SIG-M5 treated with dmso at 0.1 percent for 504 hours (cell line): ENCODE measurements at regions not wholly inside any gene's neighbourhood (a gene's known extent, or its start where the extent isn't known, plus 50 kb on each side); places are given as distances from the start of the nearest gene placed in this dataset.
"Not testable (repeated sequence)": the region's sequence is repeated elsewhere in the genome, so short reads cannot be mapped to it uniquely, and the experiment has no call there.

Source experiments
- DNase-seq: peaks from one replicate; lab custom pipeline; 2025; ENCODE audit not compliant: unreplicated experiment; lab: John Stamatoyannopoulos, UW

DNA sequence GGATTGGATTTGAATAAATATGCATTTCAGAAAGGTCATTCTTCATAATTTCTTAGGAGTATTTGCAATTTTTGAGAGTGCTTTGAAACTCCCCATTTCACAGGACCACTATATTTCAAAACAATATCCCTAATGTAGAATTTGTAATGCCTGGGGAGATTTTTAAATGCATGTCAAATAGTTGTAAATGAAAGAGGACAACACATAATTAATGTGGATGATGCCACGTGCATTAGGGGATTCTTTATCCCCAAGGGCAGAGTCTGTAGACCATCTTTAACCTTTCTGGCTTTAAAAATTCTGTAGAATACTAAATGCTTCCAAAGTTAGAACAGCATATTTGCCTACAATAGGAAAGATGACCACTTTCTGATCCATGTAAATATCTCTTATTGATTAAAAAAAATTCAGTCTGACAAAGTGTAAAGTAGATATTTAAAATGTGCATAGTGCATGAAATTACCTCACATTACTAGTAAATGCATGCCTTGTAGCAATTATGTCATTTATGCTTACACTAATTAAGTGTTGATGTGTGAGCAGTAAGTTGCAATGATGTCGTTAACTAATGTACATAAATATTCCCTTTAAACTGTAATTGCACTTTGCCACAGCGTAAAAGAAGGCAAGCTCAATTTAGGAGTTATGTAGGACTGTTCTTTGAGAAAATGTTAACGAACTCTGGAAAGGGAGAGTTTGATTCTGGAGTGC lies 416.1 kb downstream of the PSAT1 start:
- DNase-seq = no peak

DNA sequence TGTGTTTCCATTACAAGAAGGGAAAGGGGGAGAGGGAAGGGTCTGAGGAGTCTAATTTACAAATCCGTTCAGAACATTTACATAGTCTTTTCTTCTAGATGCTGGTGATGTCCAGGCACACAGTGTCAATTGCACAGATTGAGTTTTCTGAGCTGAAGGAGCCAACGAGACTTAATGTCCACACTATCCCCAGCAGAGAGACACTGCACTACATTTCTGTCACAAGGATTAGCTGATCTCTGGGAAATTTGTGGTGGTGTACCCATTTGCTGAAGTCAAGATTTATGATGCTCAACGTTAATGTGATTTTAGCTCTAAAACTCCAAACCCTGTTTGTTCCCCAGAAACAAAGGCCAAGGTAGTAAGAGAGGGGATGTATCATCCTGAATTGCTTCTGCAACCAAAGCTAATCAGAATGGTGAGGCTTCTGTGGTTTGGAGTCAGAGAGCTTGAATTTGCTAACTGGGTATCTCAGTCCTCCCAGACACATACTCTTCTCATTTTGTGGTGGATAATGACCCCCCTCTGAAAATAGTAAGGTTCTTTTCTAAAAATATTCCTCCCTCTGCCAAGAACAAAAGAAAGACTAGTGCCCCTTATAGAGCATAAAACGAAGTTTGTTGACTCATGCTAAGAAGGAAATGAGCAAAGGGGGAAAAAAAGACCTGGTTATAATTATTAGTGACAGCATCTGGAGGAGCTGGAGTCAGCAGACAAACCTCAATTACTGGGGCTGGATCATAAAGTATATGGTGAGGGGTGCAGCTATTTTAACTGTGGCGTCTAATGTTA lies 416.9 kb downstream of the PSAT1 start:
- DNase-seq = no peak

DNA sequence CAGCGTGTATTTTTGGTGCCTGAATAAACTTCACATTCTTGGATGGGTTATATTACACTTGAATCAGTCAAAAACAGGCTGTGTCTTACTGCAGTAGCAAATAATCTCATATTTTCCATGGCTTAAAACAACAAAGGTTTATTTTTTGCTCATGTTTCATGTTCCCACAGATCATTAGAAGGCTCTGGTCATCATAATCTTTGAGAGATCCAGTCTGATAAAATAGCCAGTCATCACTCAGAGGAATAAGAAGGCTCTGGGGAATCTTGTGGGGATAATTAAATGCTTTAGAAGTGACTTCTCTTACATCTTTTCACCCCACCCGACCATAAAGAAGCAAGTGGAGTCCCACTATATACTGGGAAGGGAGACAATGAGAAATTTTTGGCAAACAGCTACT lies 417.7 kb downstream of the PSAT1 start:
- no peak for DNase-seq

DNA sequence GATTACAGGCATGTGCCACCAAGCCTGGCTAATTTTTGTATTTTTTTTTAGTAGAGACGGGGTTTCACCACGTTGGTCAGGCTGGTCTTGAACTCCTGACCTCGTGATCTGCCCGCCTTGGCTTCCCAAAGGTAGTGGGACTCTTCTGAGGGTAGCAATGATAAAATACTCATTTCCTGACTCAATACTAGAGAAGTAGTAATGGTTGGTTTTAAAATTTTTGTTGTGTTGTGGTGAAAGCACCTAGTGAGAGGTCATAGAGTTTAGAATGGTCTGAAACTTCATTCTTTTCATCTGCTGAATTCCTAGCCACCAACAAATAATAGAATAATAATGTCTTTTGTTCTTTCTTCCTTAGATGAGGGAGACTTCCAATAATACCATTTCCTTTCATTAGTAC lies 422.1 kb downstream of the PSAT1 start:
- DNase-seq = not testable (repeated sequence)

DNA sequence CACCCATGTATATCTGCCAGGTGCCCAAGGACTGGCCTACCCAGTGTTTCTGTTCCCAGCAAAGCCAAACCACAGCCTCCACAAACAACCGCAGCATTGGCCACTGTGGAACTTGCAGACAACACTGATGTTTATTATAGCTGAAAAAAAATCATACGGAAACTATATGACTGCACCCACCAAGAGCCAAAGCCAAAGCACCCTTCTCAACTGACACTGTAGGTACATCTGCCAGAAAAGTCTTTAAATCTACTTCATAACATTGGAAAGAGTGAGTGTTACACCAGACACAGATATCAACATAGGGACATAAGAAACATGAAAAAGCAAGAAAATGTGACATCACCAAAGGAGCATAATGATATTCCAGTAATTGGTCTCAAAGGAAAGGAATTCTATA lies 428.0 kb downstream of the PSAT1 start:
- DNase-seq = no peak

DNA sequence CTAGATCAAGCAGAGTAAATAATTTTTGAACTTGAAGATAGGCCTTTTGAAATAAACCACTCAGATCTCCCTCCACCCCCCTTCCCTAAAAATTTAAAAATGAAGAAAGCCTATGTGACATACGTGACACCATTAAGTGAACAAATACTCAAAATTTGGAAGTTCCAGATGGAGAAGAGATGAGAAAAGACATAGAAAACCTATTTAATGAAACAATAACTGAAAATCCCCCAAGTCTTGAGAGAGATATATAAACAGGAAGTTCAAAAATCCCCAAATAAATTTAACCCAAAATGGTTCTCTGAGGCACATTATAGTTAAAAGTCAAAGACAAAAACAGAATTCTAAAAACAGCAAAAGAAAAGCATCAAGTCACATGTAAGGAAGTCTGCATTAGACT lies 428.6 kb downstream of the PSAT1 start:
- no peak for DNase-seq

DNA sequence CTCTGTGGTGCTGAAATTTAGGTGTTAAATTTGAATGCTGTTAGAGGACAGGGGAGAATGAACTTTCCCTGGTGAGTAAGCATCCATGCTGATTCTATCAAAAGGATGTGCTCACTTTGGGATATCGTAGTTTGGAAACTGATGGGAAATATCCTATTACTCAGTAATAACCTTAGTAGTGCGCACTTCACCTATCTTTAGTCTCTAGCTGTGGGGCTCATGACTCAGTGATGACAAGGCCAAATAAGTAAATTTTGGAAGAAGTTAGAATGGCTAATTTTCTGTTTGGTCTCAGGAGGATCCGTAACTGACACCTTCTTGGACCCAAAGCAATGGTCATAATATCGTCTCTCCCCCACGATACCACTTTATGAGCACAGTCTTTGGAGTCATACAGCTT lies 448.4 kb downstream of the PSAT1 start:
- DNase-seq = no peak

DNA sequence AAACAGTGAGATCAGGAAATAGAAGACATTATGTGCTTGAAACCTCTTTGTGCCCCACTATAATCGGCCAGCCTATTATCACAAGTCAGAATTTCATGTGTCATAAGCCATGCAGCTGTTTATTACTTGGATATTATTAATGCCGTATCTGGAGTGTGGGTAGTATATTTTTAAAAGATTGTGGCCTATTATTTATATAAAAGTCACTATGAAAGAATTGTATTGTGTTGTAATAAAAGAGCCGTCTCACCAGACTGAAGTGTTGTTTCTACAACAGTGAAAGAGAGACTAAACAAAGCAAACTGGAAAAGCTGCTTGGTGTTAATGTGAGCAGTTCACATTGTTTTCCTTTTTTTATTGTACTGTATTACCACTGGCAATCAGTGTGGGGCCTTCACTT lies 449.1 kb downstream of the PSAT1 start:
- DNase-seq = no peak

DNA sequence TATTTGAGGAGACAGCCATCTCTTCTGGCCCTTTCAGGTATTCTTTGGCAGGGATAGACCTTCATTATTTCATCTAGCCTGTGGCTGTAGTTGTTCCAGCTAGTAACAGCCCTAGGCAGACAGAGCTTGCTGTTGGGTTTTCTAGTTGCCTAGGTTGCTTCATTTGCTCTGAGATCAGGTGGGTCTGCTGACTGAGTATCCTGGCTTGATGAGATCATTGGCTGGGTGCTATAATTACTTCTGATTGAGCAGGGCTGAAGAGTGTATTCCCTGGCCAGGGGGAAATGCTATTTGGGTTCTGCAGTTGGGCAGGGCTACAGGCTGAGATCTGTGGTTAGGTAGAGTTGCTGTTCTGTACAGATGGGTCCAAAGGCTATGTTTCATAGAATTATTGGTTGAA lies 456.1 kb downstream of the PSAT1 start:
- DNase-seq = no peak

DNA sequence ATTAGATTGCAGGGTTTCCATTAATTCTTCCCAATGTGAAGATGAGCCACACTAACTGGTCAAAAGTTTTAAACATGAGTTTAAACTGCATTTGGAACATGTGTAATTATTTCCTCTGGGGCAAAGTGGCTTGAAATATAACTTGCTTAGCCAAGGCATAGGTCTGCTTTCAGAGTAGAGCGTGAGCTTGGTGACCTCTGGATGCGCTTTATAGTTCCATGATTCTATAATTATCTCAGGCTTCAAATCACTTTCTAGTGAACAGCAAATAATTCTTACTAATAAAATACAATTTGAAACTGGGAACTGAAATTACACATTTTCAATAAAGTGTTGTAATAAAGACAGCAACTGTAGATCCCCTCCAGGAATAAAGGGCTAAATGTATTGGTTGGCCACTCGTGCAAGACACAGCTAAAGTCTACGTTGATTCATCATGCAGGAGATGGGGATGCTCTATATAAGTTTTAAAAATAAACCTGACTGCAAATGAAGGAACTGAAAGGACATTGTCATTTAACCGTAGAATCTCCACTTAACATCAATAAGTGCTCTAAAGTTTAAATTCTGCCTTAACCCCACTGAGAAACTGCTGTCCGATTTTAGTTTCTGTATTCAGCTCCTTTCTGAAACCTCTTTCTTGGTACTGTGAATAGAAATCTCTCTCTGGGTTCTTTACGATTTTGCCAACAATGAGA lies 460.0 kb downstream of the PSAT1 start:
- DNase-seq = no peak

DNA sequence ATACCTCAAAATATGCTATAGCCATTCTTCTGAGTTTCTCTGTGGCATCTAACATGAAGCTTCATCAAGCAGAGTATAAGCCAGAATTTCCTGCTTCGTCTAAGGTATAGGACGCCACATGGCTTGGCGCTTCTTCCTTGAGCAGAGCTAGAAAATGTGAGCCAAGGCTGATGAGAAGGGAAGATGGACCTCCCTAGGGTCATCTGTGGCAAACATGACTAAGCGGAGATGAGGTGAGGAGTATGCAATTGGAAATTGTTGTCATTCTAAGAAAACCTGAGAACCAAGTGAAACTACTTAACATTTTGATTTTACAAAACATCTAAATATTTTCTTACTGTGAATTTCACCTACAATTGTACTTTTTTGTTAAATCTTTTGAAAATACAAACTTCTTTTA lies 466.5 kb downstream of the PSAT1 start:
- no peak for DNase-seq

DNA sequence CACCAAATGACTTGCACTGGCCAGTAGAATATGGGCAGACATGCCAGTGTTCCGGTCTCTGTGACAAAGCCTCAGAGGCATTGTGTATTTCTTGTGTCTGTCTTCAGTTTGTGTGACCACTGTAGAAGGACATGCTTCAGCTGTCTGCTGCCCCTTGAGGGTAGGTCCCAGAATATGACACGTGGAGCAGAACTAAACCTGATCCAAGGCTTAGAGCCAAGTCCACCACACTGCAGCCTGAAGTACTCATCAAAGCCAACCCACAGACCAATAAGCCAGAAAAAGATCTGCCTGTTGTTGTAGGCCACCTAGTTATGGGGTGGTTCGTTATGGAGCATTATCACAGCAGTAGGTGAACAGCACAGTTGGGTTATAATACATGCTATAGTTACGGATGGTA lies 468.9 kb downstream of the PSAT1 start:
- DNase-seq = no peak

DNA sequence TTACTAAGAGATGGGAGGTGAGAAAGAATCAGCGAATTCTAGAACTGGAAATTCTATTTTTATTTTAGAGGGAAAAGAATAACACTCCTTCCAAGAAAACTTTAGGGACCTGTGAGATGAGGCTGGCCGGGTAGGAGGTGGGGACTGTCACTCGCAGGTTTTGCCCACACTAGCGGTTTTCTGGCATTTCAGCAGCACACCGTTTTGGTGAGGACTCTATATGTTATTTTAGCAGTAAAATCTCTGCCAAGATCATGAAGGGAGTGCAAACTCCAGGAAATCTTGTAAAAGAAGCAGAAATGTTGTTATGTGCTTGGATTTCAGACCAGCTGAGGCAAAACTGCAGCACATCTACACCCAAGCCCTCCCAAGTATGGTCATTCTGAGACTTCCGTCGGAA lies 470.6 kb downstream of the PSAT1 start:
- DNase-seq = no peak

DNA sequence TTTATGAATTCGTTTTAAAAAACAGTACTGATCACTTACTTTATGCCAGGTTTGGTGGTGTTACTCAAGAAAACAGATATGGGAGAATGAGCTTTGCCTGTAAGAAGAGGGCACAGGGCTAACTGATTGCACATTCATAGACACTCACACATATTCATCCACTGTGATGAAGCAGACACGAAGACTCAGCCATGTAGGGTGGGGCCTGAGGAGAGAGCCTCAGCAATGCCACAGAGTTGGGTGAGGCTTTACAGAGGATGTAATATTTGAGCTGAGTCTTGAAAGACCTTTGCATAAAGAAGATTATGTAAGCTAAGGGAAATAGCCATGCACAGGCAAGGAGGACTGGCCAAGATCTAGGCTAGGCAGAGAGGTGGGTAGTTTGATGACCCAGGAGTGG lies 472.8 kb downstream of the PSAT1 start:
- DNase-seq = no peak

DNA sequence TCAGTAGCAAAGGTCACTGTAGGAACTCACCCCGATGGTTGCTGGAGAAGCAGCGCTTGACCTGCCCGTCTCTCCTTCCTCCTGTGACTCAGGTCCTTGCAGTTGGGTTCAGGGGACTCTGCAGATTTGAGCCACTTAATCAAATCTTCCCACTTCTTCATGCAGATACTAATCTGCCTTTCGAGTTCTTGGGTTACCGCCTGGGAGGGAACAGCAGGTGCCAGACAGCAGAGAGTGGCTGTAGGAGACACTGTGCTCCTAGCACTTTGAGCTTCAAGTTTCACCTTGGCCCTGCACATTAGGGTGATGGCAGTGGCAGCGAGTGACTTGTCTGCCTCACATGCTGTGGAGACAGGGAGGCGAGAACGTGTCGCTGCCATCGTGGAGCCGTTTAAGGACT lies 478.3 kb downstream of the PSAT1 start:
- no peak for DNase-seq

DNA sequence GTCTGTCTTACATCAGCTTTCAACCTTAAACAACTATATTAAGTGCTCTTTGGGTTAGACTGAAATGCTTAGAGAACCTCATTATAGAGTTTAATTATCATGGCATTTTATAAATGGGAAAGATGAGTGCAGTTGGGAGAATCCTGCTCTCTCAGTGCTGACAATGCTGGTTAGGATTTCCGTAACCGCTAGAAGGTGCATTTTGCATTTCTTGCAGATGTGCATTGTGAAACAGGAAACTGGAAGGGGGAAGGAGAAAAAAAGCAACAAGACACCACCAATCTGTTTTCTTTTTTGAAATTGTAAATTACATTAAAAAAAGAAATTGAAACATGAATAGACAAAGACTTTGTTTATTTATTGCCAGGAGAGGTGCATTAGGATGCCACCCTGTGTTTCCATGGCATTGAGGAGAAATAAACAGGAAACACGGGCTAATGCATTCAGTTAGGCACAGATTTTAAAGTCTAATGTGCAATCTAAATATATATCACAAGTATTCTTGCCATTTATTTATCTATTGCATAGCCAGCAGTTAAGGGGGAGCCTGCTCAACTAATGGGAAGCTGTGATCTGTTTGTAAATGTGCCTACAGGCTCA lies 478.9 kb downstream of the PSAT1 start:
- DNase-seq = no peak

DNA sequence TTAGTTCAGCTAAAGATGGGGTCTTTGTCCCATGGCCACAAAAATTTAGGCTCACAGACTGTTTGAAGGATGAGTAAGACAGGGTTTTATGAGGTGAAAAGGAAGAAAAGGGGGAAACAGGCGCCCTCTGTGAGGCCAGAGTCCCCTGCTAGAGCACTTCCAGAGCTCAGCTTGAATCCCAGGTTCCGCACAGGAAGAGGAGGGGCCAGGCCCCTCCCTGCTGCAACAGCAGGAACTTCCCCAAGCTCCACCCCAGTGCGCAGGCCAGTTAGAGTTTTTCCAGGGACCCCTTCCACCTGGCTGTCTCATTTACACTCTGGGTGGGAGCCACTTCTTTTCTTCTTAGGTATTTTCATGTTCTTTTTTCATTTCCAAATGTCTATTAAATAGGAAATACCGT lies 480.8 kb downstream of the PSAT1 start:
- DNase-seq = no peak

DNA sequence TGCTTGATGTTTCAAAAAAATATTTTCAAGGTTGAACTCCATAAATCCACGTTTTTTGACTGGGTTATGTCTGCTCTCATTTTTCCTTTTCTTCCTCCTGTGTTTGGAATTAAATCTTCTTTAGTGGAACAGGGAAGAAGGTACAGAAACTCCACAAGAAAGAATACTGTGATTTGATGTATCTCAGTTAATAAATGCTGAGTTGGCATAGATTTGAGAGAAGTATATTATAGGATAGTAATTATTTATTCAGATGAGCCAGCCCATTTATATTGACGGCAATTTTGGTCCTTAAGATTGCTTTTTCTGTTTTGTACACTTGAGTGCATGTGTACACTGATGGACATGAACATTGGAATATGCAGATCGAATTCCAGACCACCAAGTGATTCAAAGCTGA lies 481.4 kb downstream of the PSAT1 start:
- DNase-seq = no peak

DNA sequence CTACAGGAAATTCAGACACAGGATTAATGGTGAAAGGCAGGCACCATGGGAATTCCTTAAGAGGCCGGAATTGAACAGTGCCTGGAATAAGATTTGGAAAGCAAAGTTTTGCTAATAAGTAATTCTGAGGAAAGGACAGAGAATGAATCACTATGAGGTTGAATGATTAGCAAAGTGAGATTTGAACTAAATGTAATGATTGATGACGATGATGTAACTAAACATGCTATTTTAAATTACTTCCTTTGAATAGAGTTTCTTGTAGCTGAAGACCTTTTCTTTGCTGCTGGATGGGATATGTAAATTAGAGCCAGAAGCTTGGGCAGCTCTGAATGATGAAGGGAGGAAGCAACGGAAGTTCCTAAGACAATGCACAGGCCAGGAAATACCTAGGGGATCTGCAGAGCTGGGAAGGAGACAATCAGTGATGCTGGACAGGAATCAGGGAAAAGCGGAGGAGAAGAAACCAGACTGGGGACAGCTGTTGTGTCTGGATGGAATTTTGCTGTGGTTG lies 482.0 kb downstream of the PSAT1 start:
- no peak for DNase-seq

DNA sequence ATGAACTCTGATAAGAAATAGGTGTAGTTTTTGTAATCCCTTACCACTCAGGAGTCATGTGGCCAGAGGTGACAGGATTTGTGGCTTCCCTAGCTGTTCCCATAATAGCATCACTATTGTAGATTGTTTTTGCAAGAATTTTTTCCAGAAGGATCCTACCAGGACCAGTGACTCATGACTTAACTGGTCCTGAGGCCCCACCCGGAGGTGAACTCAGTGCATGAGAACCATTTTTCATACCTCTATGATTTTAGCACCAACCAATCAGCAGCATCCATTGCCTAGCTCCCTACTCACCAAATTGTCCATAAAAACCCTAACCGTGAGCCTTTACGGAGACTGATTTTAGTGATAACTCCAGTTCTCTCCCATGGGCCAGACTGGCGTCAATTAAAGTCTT lies 484.8 kb downstream of the PSAT1 start:
- no peak for DNase-seq

DNA sequence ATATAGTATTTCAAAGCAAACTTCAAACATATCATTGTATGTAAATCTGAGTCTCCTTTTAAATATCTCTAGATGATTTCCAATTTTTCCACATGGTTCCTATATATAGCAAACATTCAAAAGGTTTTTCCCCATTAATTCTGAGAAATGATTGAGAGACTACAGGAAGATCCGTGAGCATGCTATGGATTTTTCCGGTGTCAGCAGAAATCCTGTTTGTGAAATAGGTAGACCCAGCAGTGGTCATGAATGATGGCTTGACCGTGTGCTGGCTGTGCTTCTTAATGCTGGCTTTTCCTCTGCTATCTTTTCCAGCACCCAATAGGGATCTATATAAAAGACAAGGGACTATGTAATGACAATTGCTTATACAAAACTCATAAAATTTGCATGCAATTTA lies 485.3 kb downstream of the PSAT1 start:
- DNase-seq = no peak

DNA sequence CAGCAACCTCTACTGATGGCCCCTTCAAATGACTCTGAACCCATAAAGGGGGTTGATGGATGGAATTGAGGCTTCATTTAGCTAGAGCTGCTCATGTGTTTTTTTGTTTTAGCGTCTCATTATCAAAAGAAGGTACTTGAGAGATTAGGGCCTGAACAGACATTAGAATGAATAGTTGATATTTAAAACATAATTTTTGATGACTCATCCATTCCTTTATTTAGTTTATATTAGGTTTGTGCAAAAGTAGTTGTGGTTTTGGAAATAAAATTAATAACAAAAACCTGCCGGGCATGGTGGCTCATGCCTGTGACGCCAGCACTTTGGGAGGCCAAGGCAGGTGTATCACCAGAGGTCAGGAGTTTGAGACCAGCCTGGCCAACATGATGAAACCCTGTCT lies 485.9 kb downstream of the PSAT1 start:
- no peak for DNase-seq
